HS-5 (cell line): ENCODE measurements at regions not wholly inside any gene's neighbourhood (a gene's known extent, or its start where the extent isn't known, plus 50 kb on each side); places are given as distances from the start of the nearest gene placed in this dataset.

Experiments used
- DNase-seq: peaks from one replicate; pipeline ENCODE4 v3.0.0-alpha.2; 2012; ENCODE audit warnings: low read depth

DNA sequence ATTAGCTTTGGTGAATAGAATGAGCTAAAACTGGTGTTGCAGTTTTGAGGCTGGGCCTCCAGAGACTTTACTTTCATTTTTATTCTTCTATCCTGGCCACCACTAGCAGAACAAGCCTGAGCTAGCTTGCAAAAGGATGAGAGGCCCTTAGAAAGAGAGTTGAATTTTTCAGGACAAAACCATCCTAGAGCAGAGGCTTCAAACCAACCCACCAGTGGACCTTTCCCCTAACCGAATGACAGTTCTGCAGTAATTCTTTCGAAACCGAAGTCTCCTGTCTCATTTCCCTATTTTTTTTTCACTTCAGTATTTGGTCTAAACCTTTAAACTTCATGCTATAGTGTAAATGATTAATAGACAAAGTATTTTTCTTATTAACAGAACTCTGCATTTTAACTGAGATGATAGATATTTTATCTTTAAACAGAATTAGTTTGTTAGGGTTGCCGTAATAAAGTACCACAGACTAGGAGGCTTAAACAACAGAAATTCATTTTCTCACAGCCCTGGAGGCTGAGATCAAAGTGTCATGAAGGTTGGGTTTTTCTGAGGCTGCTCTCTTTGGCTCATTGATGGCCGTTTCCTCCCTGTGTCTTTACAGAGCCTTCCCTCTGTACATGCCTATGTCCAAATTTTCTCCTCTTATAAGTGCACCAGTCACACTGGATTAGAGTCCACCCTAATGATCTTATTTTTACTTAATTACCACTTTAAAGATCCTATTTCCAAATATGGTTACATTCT lies 80.6 kb upstream of the PAK5 start:
- no peak for DNase-seq

DNA sequence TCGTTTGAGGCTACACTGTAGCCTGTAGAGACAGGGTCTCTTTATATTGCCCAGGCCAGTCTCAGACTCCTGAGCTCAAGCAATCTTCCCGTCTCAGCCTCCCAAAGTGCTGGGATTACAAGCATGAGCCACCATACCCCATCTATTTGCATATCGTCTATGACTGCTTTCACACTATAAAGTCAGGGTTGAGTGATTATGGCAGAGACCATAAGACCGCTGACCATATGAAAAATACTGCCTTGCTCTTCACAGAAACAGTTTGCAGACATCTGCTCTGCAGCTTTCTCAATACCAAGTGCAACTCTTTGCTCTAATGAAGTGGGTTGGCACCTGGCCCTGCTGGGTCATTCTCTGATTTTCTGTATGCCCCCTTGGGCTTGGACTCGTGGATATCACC lies 79.5 kb upstream of the PAK5 start:
- no peak for DNase-seq

DNA sequence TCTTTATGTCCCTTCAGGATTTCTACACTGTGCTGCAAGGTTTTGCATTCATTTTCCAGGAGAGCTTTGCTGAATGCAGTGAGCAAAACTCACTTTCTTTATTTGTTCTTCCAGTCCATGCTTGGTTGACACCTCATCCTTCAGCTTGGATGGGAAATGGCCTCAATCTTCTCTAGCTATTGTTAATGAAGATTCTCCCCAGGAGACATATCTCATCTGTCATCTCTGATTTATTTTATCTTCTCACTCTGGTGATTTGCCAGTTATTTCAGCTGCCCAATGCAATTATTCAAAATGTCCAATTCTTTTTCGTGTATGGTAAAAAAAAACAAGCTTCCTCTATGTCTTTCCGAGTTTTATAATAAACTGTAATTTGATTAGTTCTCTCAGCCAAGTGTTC lies 77.9 kb upstream of the PAK5 start:
- DNase-seq, result no peak

DNA sequence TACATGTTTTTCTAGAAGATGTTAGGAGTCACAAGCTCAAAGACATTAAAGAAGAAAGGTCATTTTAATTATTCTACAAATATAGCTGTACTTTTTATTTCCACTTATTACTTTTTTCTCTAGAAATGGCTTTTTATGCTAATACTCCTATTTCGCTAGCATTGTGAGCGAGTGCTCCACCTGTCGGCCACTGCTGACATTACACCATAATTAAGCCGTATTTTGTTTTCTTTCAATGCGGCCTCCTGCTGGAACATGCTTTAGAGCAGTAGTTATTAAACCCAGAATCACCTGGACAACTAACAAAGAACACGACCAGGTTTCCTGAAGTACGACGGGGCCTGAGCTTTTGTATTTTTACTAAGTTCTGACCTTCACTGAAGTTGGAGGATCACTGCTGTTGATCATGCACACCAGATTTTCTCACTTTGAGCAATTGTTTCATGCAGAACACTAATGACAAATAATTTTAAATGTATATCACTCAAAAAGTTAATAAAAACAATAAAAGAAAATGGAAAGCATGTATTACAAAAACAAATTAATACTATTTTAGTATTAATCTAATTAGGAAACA lies 74.1 kb upstream of the PAK5 start:
- peak; percentile 23 for DNase-seq

DNA sequence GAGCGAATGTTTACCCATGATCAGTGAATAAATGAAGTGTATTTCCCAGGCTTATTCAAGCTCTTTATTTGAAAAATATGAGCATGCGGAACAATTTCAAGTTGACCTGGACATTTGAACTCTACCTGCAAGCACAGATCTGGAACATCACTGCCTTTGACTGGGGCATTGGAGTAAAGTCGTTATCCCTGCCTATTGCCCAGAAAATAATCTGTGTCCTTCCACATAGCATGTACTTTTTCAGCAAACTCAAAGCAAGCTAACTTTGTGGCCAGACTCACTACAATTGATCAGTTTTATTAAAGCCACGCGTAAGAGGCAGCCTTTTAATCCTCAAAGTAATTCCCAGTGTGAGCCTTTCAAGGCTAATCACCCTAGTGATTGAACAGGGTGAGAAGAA lies 73.4 kb upstream of the PAK5 start:
- no peak for DNase-seq

DNA sequence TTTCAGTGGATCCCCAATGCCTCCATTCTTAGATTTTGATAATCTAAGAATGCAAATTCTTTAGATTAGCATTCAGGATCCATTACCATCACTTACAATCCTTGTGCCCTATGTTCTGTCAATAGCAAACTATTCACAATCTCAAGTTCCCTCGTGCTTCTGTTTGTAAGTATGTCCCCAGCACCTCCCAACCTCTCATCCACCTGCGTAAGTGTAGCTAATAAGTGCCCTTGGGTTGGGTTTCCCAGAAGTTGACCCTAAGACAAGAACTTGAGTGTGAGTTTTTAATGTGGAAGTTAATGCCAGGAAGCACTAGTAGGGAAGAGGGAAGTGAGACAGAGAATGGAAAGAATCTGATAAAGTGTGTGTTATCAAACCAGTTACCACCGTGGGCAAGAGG lies 72.6 kb upstream of the PAK5 start:
- DNase-seq, result no peak

DNA sequence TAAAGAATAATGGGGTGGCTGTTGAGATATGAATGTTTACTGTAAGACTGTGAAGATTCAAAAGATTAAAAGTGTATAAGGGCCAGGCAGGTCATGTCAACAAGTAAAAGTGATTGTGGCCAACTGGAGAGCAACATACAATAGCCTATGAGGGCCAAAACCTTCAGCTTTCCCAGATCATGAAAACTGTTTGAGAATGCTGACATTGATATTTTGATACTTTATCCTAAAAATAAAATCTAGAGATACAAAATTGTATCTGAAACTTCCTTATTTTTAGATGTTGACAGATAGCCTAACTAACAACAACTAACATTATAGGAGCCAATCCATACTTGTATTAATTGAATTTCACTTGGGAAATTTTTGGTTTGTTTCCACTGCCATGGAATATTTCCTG lies 70.3 kb upstream of the PAK5 start:
- no peak for DNase-seq

DNA sequence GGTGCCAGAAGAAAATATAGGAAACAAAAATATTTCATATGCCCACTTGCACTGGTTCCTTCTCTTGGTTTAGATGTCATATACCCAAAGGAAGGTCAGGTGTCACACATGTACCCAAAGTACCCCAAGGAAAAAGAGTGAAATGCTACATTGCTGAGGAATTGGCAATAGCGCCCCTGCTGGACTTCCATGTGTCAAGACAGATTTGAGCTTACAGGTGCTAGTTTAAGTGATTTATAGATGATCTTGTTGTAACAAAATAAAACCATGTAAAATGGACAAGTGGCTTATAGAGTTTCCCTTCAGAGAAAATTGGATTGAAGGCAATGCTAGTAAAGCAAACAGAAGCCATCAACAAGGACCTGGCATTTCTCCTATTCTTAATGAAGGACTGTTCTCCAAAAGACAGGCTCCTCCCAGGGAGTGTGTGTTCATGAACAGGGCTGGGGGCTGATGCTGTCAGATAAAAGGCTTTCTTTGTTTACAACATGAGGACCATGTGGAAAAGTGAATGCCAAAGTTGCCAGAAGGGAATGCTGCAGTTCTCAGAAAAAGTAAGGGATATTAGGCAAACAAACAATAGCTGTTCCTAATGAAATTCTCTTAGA lies 64.3 kb upstream of the PAK5 start:
- DNase-seq, result no peak

DNA sequence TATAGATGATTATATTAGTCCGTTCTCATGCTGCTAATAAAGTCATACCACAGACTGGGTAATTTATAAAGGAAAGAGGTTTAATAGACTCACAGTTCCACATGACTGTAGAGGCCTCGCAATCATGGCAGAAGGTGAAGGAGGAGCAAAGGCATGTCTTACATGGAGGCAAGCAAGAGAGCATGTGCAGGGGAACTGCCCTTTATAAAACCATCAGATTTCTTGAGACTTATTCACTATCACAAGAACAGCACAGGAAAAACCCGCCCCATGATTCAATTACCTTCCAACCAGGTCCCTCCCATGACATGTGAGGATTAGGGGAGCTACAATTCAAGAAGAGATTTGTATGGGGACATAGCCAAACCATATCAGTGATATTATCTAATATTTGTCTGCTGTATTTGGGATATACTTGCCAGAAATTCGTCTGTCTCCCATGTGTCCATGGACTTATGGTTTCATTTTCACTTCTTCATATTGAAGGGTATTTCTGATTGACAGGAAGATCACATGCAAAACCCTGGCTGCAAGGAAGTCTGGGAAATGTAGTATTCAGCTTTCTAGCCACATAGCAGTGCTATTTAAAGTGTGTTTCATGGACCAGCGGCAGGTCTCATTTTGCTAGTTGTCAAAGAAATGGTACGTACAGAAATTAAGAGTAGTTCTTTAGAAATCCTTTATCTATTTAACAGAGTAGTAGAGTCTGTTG lies 50.5 kb upstream of the PAK5 start:
- peak; percentile 10 for DNase-seq
